Caco-2 (cell line): ENCODE measurements at regions not wholly inside any gene's neighbourhood (a gene's known extent, or its start where the extent isn't known, plus 50 kb on each side); places are given as distances from the start of the nearest gene placed in this dataset.

ENCODE experiments used
- BruUV-seq: library from RNA; stranded (reverse); fragments of 400-500 nt; replicated peaks from 2 replicates; lab custom pipeline; 2021; lab: Mats Ljungman, UMichigan
- CTCF ChIA-PET: fragments of 300-600 bp; sonication (Branson Sonifier 250); formaldehyde crosslinking; loops from one replicate; lab custom pipeline; 2022; ENCODE audit warnings: antibody characterized with exemption; lab: Charles Lee
- POLR2A ChIA-PET: fragments of 300-600 bp; sonication (Branson Sonifier 250); formaldehyde crosslinking; loops from one replicate; lab custom pipeline; 2022; ENCODE audit warnings: antibody characterized with exemption; lab: Charles Lee
- DNase-seq, 2 experiments: peaks; one replicate each; pipeline versions ENCODE4 v3.0.0 to v3.0.0-alpha.2; 2020 to 2022
- H3K27me3 ChIP-seq: replicated peaks from 2 replicates; pipeline ENCODE4 v1.6.0; 2011; ENCODE audit warnings: low read length; ENCODE audit not compliant: control insufficient read depth, insufficient read depth
- H3K36me3 ChIP-seq: 2 replicates; pipeline ENCODE4 v1.5.1; 2011; ENCODE audit warnings: low read length; ENCODE audit not compliant: control insufficient read depth, insufficient read depth
- H3K4me1 ChIP-seq: fragments of 250-450 bp; sonication (Bioruptor Pico); 2 replicates; pipeline ENCODE4 v1.5.1; 2020; ENCODE audit warnings: mild to moderate bottlenecking
- H3K4me3 ChIP-seq: 2 replicates; pipeline ENCODE4 v1.5.1; 2011; ENCODE audit warnings: low read depth, mild to moderate bottlenecking, control low read depth, low read length
- H3K9me3 ChIP-seq: fragments of 250-450 bp; sonication (Bioruptor Pico); 2 replicates; pipeline ENCODE4 v1.5.1; 2020; ENCODE audit warnings: mild to moderate bottlenecking, moderate library complexity
- H3K27ac Mint-ChIP-seq: one replicate; pipeline ENCODE4 v1.8.0; 2022; ENCODE audit warnings: mixed read lengths; ENCODE audit not compliant: unreplicated experiment
- H3K27me3 Mint-ChIP-seq: one replicate; pipeline ENCODE4 v1.8.0; 2022; ENCODE audit warnings: mixed read lengths; ENCODE audit not compliant: insufficient read depth, unreplicated experiment
- H3K36me3 Mint-ChIP-seq: one replicate; pipeline ENCODE4 v1.8.0; 2022; ENCODE audit warnings: mild to moderate bottlenecking, mixed read lengths; ENCODE audit not compliant: insufficient read depth, unreplicated experiment
- H3K4me1 Mint-ChIP-seq: one replicate; pipeline ENCODE4 v1.8.0; 2022; ENCODE audit warnings: low read depth, mixed read lengths; ENCODE audit not compliant: unreplicated experiment
- H3K4me3 Mint-ChIP-seq: one replicate; pipeline ENCODE4 v1.8.0; 2022; ENCODE audit warnings: mild to moderate bottlenecking, moderate library complexity, mixed read lengths; ENCODE audit not compliant: unreplicated experiment
- H3K9me3 Mint-ChIP-seq: one replicate; pipeline ENCODE4 v1.8.0; 2022; ENCODE audit warnings: mixed read lengths; ENCODE audit not compliant: unreplicated experiment
- intact Hi-C: fragments of 100-400 bp; cut with micrococcal nuclease; formaldehyde crosslinking; loops from one replicate; pipeline ENCODE4 v1.10.0; 2022; ENCODE audit not compliant: unreplicated experiment
- TF ChIP-seq, protein P1 (sequence below), 2 experiments: fragments of 200-600 bp in 1 of 2; IDR thresholded peaks; 1 replicate in 1 of 2; 2 replicates in 1 of 2; pipeline versions ENCODE4 v1.5.1 to v1.8.0; 2011 to 2022; ENCODE audit warnings: antibody characterized with exemption in 1 of 2, control low read depth in 1 of 2, inconsistent platforms in 1 of 2, low read depth in 1 of 2, low read length in 1 of 2, mild to moderate bottlenecking in 1 of 2, moderate library complexity in 1 of 2; ENCODE audit not compliant: insufficient read depth in 1 of 2, severe bottlenecking in 1 of 2, unreplicated experiment in 1 of 2

DNA sequence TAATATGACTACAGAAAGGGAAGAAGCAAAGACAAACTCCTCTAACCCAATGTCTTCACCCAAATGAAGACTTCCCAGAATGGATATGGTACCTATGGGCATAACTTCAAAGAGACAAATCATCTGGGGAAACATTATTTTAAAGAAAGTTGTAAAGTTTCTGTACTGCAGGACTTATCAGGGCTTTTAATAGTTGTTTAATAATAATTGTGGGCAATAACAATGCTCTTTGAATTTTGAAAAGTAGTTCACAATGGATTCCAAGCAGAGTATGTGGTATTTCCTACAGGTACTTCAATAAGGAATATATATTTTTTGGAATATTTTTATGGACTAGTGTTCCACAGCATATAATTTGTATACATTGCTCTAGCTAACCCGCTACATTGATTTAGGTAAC lies 503.1 kb downstream of the MCTP2 start:
- Mint-ChIP-seq H3K4me1 (no peaks in the 10 kb centered on the region), H3K27ac (no peak overlapping the region), H3K36me3 (no peaks in the 10 kb centered on the region), H3K9me3 (no peaks in the 10 kb centered on the region), H3K4me3 (no peak overlapping the region), H3K27me3 (peaks cover 4% of the 10 kb centered on the region)
- intact Hi-C loops, result no loop called here
- CTCF ChIA-PET, result no interaction called here
- Histone ChIP-seq H3K9me3 (no peaks in the 10 kb centered on the region), H3K36me3 (no peaks in the 10 kb centered on the region), H3K4me1 (no peaks in the 10 kb centered on the region), H3K4me3 (no peak overlapping the region), H3K27me3 (no peaks in the 10 kb centered on the region)
- DNase-seq, result no peak
- no TSS peak for BruUV-seq
- POLR2A ChIA-PET, result no interaction called here
- TF ChIP-seq, protein P1, sequence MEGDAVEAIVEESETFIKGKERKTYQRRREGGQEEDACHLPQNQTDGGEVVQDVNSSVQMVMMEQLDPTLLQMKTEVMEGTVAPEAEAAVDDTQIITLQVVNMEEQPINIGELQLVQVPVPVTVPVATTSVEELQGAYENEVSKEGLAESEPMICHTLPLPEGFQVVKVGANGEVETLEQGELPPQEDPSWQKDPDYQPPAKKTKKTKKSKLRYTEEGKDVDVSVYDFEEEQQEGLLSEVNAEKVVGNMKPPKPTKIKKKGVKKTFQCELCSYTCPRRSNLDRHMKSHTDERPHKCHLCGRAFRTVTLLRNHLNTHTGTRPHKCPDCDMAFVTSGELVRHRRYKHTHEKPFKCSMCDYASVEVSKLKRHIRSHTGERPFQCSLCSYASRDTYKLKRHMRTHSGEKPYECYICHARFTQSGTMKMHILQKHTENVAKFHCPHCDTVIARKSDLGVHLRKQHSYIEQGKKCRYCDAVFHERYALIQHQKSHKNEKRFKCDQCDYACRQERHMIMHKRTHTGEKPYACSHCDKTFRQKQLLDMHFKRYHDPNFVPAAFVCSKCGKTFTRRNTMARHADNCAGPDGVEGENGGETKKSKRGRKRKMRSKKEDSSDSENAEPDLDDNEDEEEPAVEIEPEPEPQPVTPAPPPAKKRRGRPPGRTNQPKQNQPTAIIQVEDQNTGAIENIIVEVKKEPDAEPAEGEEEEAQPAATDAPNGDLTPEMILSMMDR (IDR thresholded peaks at IDR 0.05; ENCODE audit: insufficient read depth in 1 of 2, low read depth in 1 of 2, low read length in 1 of 2, severe bottlenecking in 1 of 2, unreplicated experiment in 1 of 2), result no peak

DNA sequence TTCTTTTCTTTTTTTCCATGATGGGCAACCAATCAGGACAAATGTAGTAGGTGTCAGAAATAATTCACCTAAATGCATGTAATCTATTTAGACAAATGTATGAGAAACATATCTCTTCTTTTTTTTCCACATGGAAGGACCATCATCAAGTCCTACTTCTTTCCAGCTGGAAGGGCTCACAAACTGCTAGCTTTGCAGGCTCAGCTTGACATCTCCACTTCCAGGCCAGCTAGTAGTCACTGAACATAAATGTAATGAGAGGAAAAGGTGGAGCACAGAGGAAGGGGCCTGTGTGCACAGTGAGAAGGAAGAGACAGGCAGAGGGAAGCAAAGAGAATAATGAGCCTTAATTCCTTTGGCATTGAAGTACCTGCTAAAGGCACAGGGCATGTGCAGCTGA lies 504.9 kb downstream of the MCTP2 start:
- H3K4me1 ChIP-seq, result no peaks in the 10 kb centered on the region
- H3K4me3 ChIP-seq, result no peak overlapping the region
- H3K4me1 Mint-ChIP-seq, result no peaks in the 10 kb centered on the region
- peaks cover 1% of the 10 kb centered on the region for H3K27me3 Mint-ChIP-seq
- H3K4me3 Mint-ChIP-seq, result no peak overlapping the region
- no peaks in the 10 kb centered on the region for H3K36me3 Mint-ChIP-seq
- CTCF ChIA-PET, result no interaction called here
- intact Hi-C loops, result no loop called here
- TF ChIP-seq, protein P1 (IDR thresholded peaks at IDR 0.05; ENCODE audit: insufficient read depth in 1 of 2, low read depth in 1 of 2, low read length in 1 of 2, severe bottlenecking in 1 of 2, unreplicated experiment in 1 of 2), result no peak
- no peak overlapping the region for H3K27ac Mint-ChIP-seq
- no peak for DNase-seq
- H3K27me3 ChIP-seq, result no peaks in the 10 kb centered on the region
- POLR2A ChIA-PET, result no interaction called here
- BruUV-seq, result no TSS peak
- no peaks in the 10 kb centered on the region for H3K9me3 Mint-ChIP-seq
- H3K9me3 ChIP-seq, result no peaks in the 10 kb centered on the region
- no peaks in the 10 kb centered on the region for H3K36me3 ChIP-seq

DNA sequence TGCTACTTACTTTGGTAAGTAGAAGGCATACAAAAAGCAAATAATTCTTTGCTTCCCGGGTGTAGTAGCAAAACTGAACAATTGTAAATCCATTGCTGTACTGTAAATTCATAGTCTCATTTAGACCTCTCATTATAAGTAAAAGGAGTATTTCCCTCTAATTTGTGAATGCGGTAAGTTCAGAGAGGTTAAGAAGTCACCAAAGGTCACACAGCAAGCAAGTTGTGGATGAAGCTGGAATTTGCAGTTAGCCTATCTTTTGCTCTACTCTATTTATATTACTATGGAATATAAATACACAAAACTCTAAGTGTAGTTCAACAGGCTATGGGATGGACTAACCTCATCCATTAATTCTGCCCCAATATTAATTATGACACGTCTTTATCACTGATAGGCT lies 508.3 kb downstream of the MCTP2 start:
- Histone ChIP-seq H3K9me3 (no peaks in the 10 kb centered on the region), H3K27me3 (no peaks in the 10 kb centered on the region), H3K36me3 (no peaks in the 10 kb centered on the region), H3K4me1 (no peaks in the 10 kb centered on the region), H3K4me3 (no peak overlapping the region)
- Mint-ChIP-seq H3K4me3 (no peak overlapping the region), H3K27ac (no peak overlapping the region), H3K36me3 (no peaks in the 10 kb centered on the region), H3K9me3 (no peaks in the 10 kb centered on the region), H3K27me3 (no peaks in the 10 kb centered on the region), H3K4me1 (no peaks in the 10 kb centered on the region)
- POLR2A ChIA-PET, result no interaction called here
- intact Hi-C loops, result no loop called here
- BruUV-seq, result no TSS peak
- DNase-seq, result no peak
- CTCF ChIA-PET, result no interaction called here
- TF ChIP-seq, protein P1 (IDR thresholded peaks at IDR 0.05; ENCODE audit: insufficient read depth in 1 of 2, low read depth in 1 of 2, low read length in 1 of 2, severe bottlenecking in 1 of 2, unreplicated experiment in 1 of 2), result no peak
